H1 (cell line): ENCODE measurements at regions not wholly inside any gene's neighbourhood (a gene's known extent, or its start where the extent isn't known, plus 50 kb on each side); places are given as distances from the start of the nearest gene placed in this dataset.

ENCODE experiments used
- MAX ChIP-seq: IDR thresholded peaks from 2 replicates; pipeline ENCODE4 v1.6.1; 2012; ENCODE audit warnings: inconsistent platforms
- RAD21 ChIP-seq, 2 experiments: IDR thresholded peaks in 1 of 2; conservative IDR thresholded peaks in 1 of 2; 2 replicates each; pipeline ENCODE4 v1.6.1; 2011; ENCODE audit warnings: low read depth in 2 of 2, low read length in 2 of 2, improper control_type of control experiment in 1 of 2, inconsistent platforms in 1 of 2, mild to moderate bottlenecking in 1 of 2, moderate library complexity in 1 of 2
- RNF2 ChIP-seq: fragments of 200-900, 300-1000 bp; sonication (generic); IDR thresholded peaks from 2 replicates; pipeline ENCODE4 v1.7.1; 2016; ENCODE audit warnings: borderline replicate concordance, low read depth, mild to moderate bottlenecking, antibody characterized with exemption, low read length; ENCODE audit not compliant: poor library complexity, severe bottlenecking; ENCODE audit errors: missing control alignments

GRCh38 chr18:22335731-22336198 is 82.0 kb downstream of the CTAGE1 start (continued):
- no peak for TF ChIP-seq MAX
- no peak for TF ChIP-seq RNF2
- TF ChIP-seq RAD21 (IDR thresholded peaks at IDR 0.05 in 1 of 2, conservative IDR thresholded peaks at IDR 0.05 in 1 of 2; ENCODE audit: low read depth in 2 of 2, low read length in 2 of 2): no peak
